Nephron (organoid): ENCODE measurements at regions not wholly inside any gene's neighbourhood (a gene's known extent, or its start where the extent isn't known, plus 50 kb on each side); places are given as distances from the start of the nearest gene placed in this dataset.

Source experiments
- H3K27ac Mint-ChIP-seq, 3 experiments: 2 replicates each; pipeline ENCODE4 v1.8.0; 2020; ENCODE audit warnings: mixed read lengths in 3 of 3, mild to moderate bottlenecking in 2 of 3, moderate library complexity in 1 of 3
- H3K27me3 Mint-ChIP-seq: 2 replicates; pipeline ENCODE4 v1.8.0; 2021; ENCODE audit warnings: low read depth, mild to moderate bottlenecking, moderate library complexity, mixed read lengths
- H3K36me3 Mint-ChIP-seq: 2 replicates; pipeline ENCODE4 v1.8.0; 2020; ENCODE audit warnings: low read depth, mixed read lengths
- H3K4me1 Mint-ChIP-seq: 2 replicates; pipeline ENCODE4 v1.8.0; 2020; ENCODE audit warnings: mixed read lengths
- H3K4me3 Mint-ChIP-seq, 3 experiments: 2 replicates each; pipeline ENCODE4 v1.8.0; 2020; ENCODE audit warnings: mild to moderate bottlenecking in 3 of 3, mixed read lengths in 3 of 3, moderate library complexity in 2 of 3
- H3K9me3 Mint-ChIP-seq: 2 replicates; pipeline ENCODE4 v1.8.0; 2020; ENCODE audit warnings: mixed read lengths
- CTCF ChIP-seq, 3 experiments: fragments of 200-600 bp; sonication (generic); IDR thresholded peaks; one replicate each; pipeline ENCODE4 v1.5.0; 2021; ENCODE audit warnings: antibody characterized with exemption in 3 of 3; ENCODE audit not compliant: unreplicated experiment in 3 of 3

- Mint-ChIP-seq H3K36me3 (peaks cover 6% of the 10 kb centered on the region), H3K27ac (peak overlapping the region in 1 of 3 experiments; percentile 54), H3K27me3 (peaks cover 3% of the 10 kb centered on the region), H3K4me1 (peaks cover 11% of the 10 kb centered on the region), H3K4me3 (no peak overlapping the region), H3K9me3 (no peaks in the 10 kb centered on the region)
- no peak for TF ChIP-seq CTCF (IDR thresholded peaks at IDR 0.05; ENCODE audit: unreplicated experiment in 3 of 3)
Measured at GRCh38 chr18:23337599-23338444, 115.3 kb upstream of the RIOK3 start.

GRCh38 chr18:23340661-23341060 is 112.4 kb upstream of the RIOK3 start:
- no peak for TF ChIP-seq CTCF (IDR thresholded peaks at IDR 0.05; ENCODE audit: unreplicated experiment in 3 of 3)
- Mint-ChIP-seq H3K9me3 (no peaks in the 10 kb centered on the region), H3K4me1 (peaks cover 5% of the 10 kb centered on the region), H3K4me3 (no peak overlapping the region), H3K27ac (no peak overlapping the region), H3K27me3 (no peaks in the 10 kb centered on the region), H3K36me3 (peaks cover 9% of the 10 kb centered on the region)

- Mint-ChIP-seq H3K4me1 (peaks cover 3% of the 10 kb centered on the region), H3K4me3 (no peak overlapping the region), H3K27ac (no peak overlapping the region), H3K36me3 (peaks cover 11% of the 10 kb centered on the region), H3K27me3 (no peaks in the 10 kb centered on the region), H3K9me3 (no peaks in the 10 kb centered on the region)
- TF ChIP-seq CTCF (IDR thresholded peaks at IDR 0.05; ENCODE audit: unreplicated experiment in 3 of 3): no peak
Measured at GRCh38 chr18:23341383-23341782, 111.7 kb upstream of the RIOK3 start.

- Mint-ChIP-seq H3K4me3 (no peak overlapping the region), H3K27me3 (no peaks in the 10 kb centered on the region), H3K9me3 (no peaks in the 10 kb centered on the region), H3K27ac (no peak overlapping the region), H3K4me1 (no peaks in the 10 kb centered on the region), H3K36me3 (peaks cover 13% of the 10 kb centered on the region)
- no peak for TF ChIP-seq CTCF (IDR thresholded peaks at IDR 0.05; ENCODE audit: unreplicated experiment in 3 of 3)
Measured at GRCh38 chr18:23341983-23342382, 111.1 kb upstream of the RIOK3 start.

GRCh38 chr18:23342506-23342905 is 110.6 kb upstream of the RIOK3 start:
- H3K4me3 Mint-ChIP-seq: no peak overlapping the region
- H3K36me3 Mint-ChIP-seq: peaks cover 17% of the 10 kb centered on the region
- H3K27ac Mint-ChIP-seq: no peak overlapping the region
- no peaks in the 10 kb centered on the region for H3K9me3 Mint-ChIP-seq
- no peaks in the 10 kb centered on the region for H3K4me1 Mint-ChIP-seq
- no peak for TF ChIP-seq CTCF (IDR thresholded peaks at IDR 0.05; ENCODE audit: unreplicated experiment in 3 of 3)
- no peaks in the 10 kb centered on the region for H3K27me3 Mint-ChIP-seq

- no peaks in the 10 kb centered on the region for H3K27me3 Mint-ChIP-seq
- H3K4me3 Mint-ChIP-seq: no peak overlapping the region
- no peak for TF ChIP-seq CTCF (IDR thresholded peaks at IDR 0.05; ENCODE audit: unreplicated experiment in 3 of 3)
- peaks cover 17% of the 10 kb centered on the region for H3K9me3 Mint-ChIP-seq
- H3K36me3 Mint-ChIP-seq: peaks cover 50% of the 10 kb centered on the region
- peak overlapping the region in 1 of 3 experiments; percentile 26 for H3K27ac Mint-ChIP-seq
- no peaks in the 10 kb centered on the region for H3K4me1 Mint-ChIP-seq
Measured at GRCh38 chr18:23350188-23350587, 102.9 kb upstream of the RIOK3 start.
